AG09309 (cell line): ENCODE measurements at regions not wholly inside any gene's neighbourhood (a gene's known extent, or its start where the extent isn't known, plus 50 kb on each side); places are given as distances from the start of the nearest gene placed in this dataset.
"Not testable (repeated sequence)": the region's sequence is repeated elsewhere in the genome, so short reads cannot be mapped to it uniquely, and the experiment has no call there.

Experiments
- DNase-seq: peaks from one replicate; pipeline ENCODE4 v3.0.0-alpha.2; 2010; ENCODE audit warnings: low read depth
- H3K4me3 ChIP-seq: 2 replicates; pipeline ENCODE4 v1.5.1; 2011; ENCODE audit warnings: mild to moderate bottlenecking, low read depth, low read length, moderate library complexity; ENCODE audit not compliant: control insufficient read depth
- CTCF ChIP-seq: IDR thresholded peaks from 2 replicates; pipeline ENCODE4 v1.5.1; 2011; ENCODE audit warnings: mild to moderate bottlenecking, low read depth, low read length, inconsistent platforms; ENCODE audit not compliant: insufficient read depth, control insufficient read depth; ENCODE audit errors: missing control alignments

GRCh38 chr3:87548271-87548670 lies 271.9 kb upstream of the POU1F1 start:
- H3K4me3 ChIP-seq, result no peak overlapping the region
- TF ChIP-seq CTCF, result no peak
- DNase-seq, result no peak

GRCh38 chr3:87546216-87546615 lies 269.8 kb upstream of the POU1F1 start:
- no peak for TF ChIP-seq CTCF
- DNase-seq, result no peak
- no peak overlapping the region for H3K4me3 ChIP-seq

GRCh38 chr3:87543408-87543807 lies 267.0 kb upstream of the POU1F1 start:
- DNase-seq, result not testable (repeated sequence)

GRCh38 chr3:87541723-87542122 lies 265.3 kb upstream of the POU1F1 start:
- no peak overlapping the region for H3K4me3 ChIP-seq
- DNase-seq, result no peak
- TF ChIP-seq CTCF, result no peak

More at GRCh38 chr3:87543408-87543807, 267.0 kb upstream of the POU1F1 start:
- H3K4me3 ChIP-seq, result not testable (repeated sequence)

GRCh38 chr3:87538722-87539121 lies 262.3 kb upstream of the POU1F1 start:
- DNase-seq, H3K4me3 ChIP-seq: not testable (repeated sequence)

- TF ChIP-seq CTCF, result no peak
- no peak for DNase-seq
- H3K4me3 ChIP-seq, result no peak overlapping the region
These were observed 233.0 kb upstream of the POU1F1 start for GRCh38 chr3:87509401-87509800.

GRCh38 chr3:87508921-87509320 lies 232.5 kb upstream of the POU1F1 start:
- no peak overlapping the region for H3K4me3 ChIP-seq
- TF ChIP-seq CTCF, result no peak

GRCh38 chr3:87507753-87508152 lies 231.4 kb upstream of the POU1F1 start:
- DNase-seq, result no peak
- no peak overlapping the region for H3K4me3 ChIP-seq
- no peak for TF ChIP-seq CTCF

More at GRCh38 chr3:87508921-87509320, 232.5 kb upstream of the POU1F1 start:
- DNase-seq, result no peak
